HepG2 (cell line): ENCODE measurements at regions not wholly inside any gene's neighbourhood (a gene's known extent, or its start where the extent isn't known, plus 50 kb on each side); places are given as distances from the start of the nearest gene placed in this dataset.

Experiments
- ERF ChIP-seq: IDR thresholded peaks from 2 replicates; pipeline ENCODE4 v1.6.1; 2018; ENCODE audit warnings: missing biosample characterization, missing genetic modification reagents
- FOXC1 ChIP-seq: sonication (generic); formaldehyde crosslinking; IDR thresholded peaks from 2 replicates; pipeline ENCODE4 v1.8.0; 2022; ENCODE audit warnings: mild to moderate bottlenecking, missing genetic modification reagents, borderline replicate concordance
- FOXO1 ChIP-seq: sonication (generic); formaldehyde crosslinking; IDR thresholded peaks from 2 replicates; pipeline ENCODE4 v1.4.0; 2020; ENCODE audit warnings: missing genetic modification reagents
- HNF4G ChIP-seq, 2 experiments: sonication (generic) in 1 of 2; formaldehyde crosslinking in 1 of 2; IDR thresholded peaks; 2 replicates each; pipeline versions ENCODE4 v1.4.0 to v1.6.1; 2011 to 2020; ENCODE audit warnings: borderline replicate concordance in 2 of 2, low read depth in 2 of 2, mild to moderate bottlenecking in 2 of 2, low read length in 1 of 2, missing genetic modification reagents in 1 of 2, moderate library complexity in 1 of 2
- HOXD1 ChIP-seq: sonication (generic); formaldehyde crosslinking; IDR thresholded peaks from 2 replicates; pipeline ENCODE4 v1.5.0; 2020; ENCODE audit warnings: missing genetic modification reagents
- KAT2B ChIP-seq: fragments of 150-350 bp; IDR thresholded peaks from 2 replicates; pipeline ENCODE4 v1.6.1; 2014; ENCODE audit warnings: low read depth, low read length, borderline replicate concordance
- MATR3 ChIP-seq: sonication (generic); formaldehyde crosslinking; IDR thresholded peaks from 2 replicates; pipeline ENCODE4 v1.4.0; 2020; ENCODE audit warnings: missing genetic modification reagents
- MEIS1 ChIP-seq: sonication (generic); formaldehyde crosslinking; IDR thresholded peaks from 2 replicates; pipeline ENCODE4 v1.9.0; 2021; ENCODE audit warnings: mild to moderate bottlenecking, missing genetic modification reagents, moderate library complexity, borderline replicate concordance
- NFKBIZ ChIP-seq: IDR thresholded peaks from 2 replicates; pipeline ENCODE4 v1.6.1; 2018; ENCODE audit warnings: missing genetic modification reagents, missing compliant biosample characterization
- NR2F1 ChIP-seq, 2 experiments: fragments of 450-650 bp in 1 of 2; formaldehyde crosslinking in 1 of 2; IDR thresholded peaks; 2 replicates each; pipeline versions ENCODE4 v1.5.0 to v1.6.1; 2016 to 2020; ENCODE audit warnings: mild to moderate bottlenecking in 1 of 2, missing compliant biosample characterization in 1 of 2, missing genetic modification reagents in 1 of 2, moderate library complexity in 1 of 2
- NR2F2 ChIP-seq: IDR thresholded peaks from 2 replicates; pipeline ENCODE4 v1.6.1; 2012; ENCODE audit warnings: low read depth, inconsistent platforms, borderline replicate concordance
- NR2F6 ChIP-seq, 2 experiments: IDR thresholded peaks; 2 replicates each; pipeline ENCODE4 v1.6.1; 2016; ENCODE audit warnings: antibody characterized with exemption in 1 of 2, mild to moderate bottlenecking in 1 of 2
- PCBP2 ChIP-seq: fragments of 200-400 bp; formaldehyde crosslinking; optimal IDR thresholded peaks from 2 replicates; pipeline ENCODE3; 2018; ENCODE audit warnings: low read length, low read depth; ENCODE audit not compliant: poor library complexity, severe bottlenecking
- PITX1 ChIP-seq: sonication (generic); formaldehyde crosslinking; IDR thresholded peaks from 2 replicates; pipeline ENCODE4 v1.5.1; 2020; ENCODE audit warnings: mild to moderate bottlenecking, missing genetic modification reagents
- SALL1 ChIP-seq: sonication (generic); formaldehyde crosslinking; IDR thresholded peaks from 2 replicates; pipeline ENCODE4 v1.8.0; 2022; ENCODE audit warnings: mild to moderate bottlenecking, missing genetic modification reagents
- SNAI1 ChIP-seq: sonication (generic); formaldehyde crosslinking; IDR thresholded peaks from 2 replicates; pipeline ENCODE4 v1.5.0; 2020; ENCODE audit warnings: mild to moderate bottlenecking, missing genetic modification reagents, borderline replicate concordance
- SOX6 ChIP-seq, 2 experiments: fragments of 450-650 bp in 1 of 2; sonication (generic) in 1 of 2; formaldehyde crosslinking in 1 of 2; IDR thresholded peaks; 2 replicates each; pipeline versions ENCODE4 v1.4.0 to v1.6.1; 2017 to 2020; ENCODE audit warnings: antibody characterized with exemption in 1 of 2, mild to moderate bottlenecking in 1 of 2, missing genetic modification reagents in 1 of 2
- SP5 ChIP-seq: IDR thresholded peaks from 2 replicates; pipeline ENCODE4 v1.6.1; 2016; ENCODE audit warnings: low read depth, borderline replicate concordance
- TCF7 ChIP-seq: sonication (generic); IDR thresholded peaks from 2 replicates; pipeline ENCODE4 v1.6.1; 2016; ENCODE audit warnings: antibody characterized with exemption, low read depth
- TEAD3 ChIP-seq: optimal IDR thresholded peaks from 2 replicates; pipeline ENCODE3; 2016; ENCODE audit warnings: borderline replicate concordance
- XRCC5 ChIP-seq: fragments of 200-400 bp; formaldehyde crosslinking; optimal IDR thresholded peaks from 2 replicates; pipeline ENCODE3; 2017; ENCODE audit warnings: mild to moderate bottlenecking, low read length
- ZFAT ChIP-seq: sonication (generic); formaldehyde crosslinking; conservative IDR thresholded peaks from 2 replicates; pipeline ENCODE4 v1.8.1; 2023; ENCODE audit warnings: missing genetic modification reagents, inconsistent platforms
- ZNF251 ChIP-seq: sonication (generic); formaldehyde crosslinking; IDR thresholded peaks from 2 replicates; pipeline ENCODE4 v1.9.0; 2021; ENCODE audit warnings: mild to moderate bottlenecking, missing genetic modification reagents
- ZNF44 ChIP-seq: sonication (generic); formaldehyde crosslinking; IDR thresholded peaks from 2 replicates; pipeline ENCODE4 v1.5.1; 2020; ENCODE audit warnings: mild to moderate bottlenecking, missing genetic modification reagents
- ZNF496 ChIP-seq: sonication (generic); formaldehyde crosslinking; IDR thresholded peaks from 2 replicates; pipeline ENCODE4 v1.8.1; 2023; ENCODE audit warnings: mild to moderate bottlenecking, moderate library complexity, missing genetic modification reagents; ENCODE audit not compliant: insufficient replicate concordance
- ZNF766 ChIP-seq: sonication (generic); formaldehyde crosslinking; IDR thresholded peaks from 2 replicates; pipeline ENCODE4 v1.5.0; 2020; ENCODE audit warnings: missing genetic modification reagents, borderline replicate concordance
- TF ChIP-seq, protein P1 (sequence below): sonication (generic); formaldehyde crosslinking; IDR thresholded peaks from 2 replicates; pipeline ENCODE4 v1.9.0; 2022; ENCODE audit warnings: missing genetic modification reagents, mild to moderate bottlenecking, borderline replicate concordance
- TF ChIP-seq, protein P2 (sequence below): sonication (generic); formaldehyde crosslinking; IDR thresholded peaks from 2 replicates; pipeline ENCODE4 v1.5.1; 2020; ENCODE audit warnings: missing genetic modification reagents, mild to moderate bottlenecking, borderline replicate concordance
- TF ChIP-seq, protein P3 (sequence below): IDR thresholded peaks from 2 replicates; pipeline ENCODE4 v1.6.1; 2016; ENCODE audit warnings: mild to moderate bottlenecking

- TF ChIP-seq ZFAT (no peak), SALL1 (CRISPR knock-in tag) (0 out of 2 replicates have a peak, but pooled peaks have one; percentile 53), NR2F6 (IDR thresholded peaks at IDR 0.05) (peak; percentile 75), NR2F6 (CRISPR knock-in tag; IDR thresholded peaks at IDR 0.05) (peak; percentile 67), HNF4G (IDR thresholded peaks at IDR 0.05; ENCODE audit: borderline replicate concordance, low read depth, low read length) (peak; percentile 64), HNF4G (CRISPR knock-in tag; IDR thresholded peaks at IDR 0.05; ENCODE audit: borderline replicate concordance, low read depth) (0 out of 2 replicates have a peak, but pooled peaks have one; percentile 53), TEAD3 (CRISPR knock-in tag) (peak; percentile 43), KAT2B (no peak), FOXO1 (CRISPR knock-in tag) (peak; percentile 13; the same call in 1 of the 2 replicates), ZNF251 (CRISPR knock-in tag) (no peak), MEIS1 (CRISPR knock-in tag) (peak; percentile 94), SNAI1 (CRISPR knock-in tag) (no peak), ZNF496 (CRISPR knock-in tag) (no peak), SOX6 (IDR thresholded peaks at IDR 0.05) (no peak), SOX6 (CRISPR knock-in tag; IDR thresholded peaks at IDR 0.05) (peak; percentile 71; the same call in 1 of the 2 replicates), NR2F1 (CRISPR knock-in tag; IDR thresholded peaks at IDR 0.05) (0 out of 4 replicates have a peak, but pooled peaks of 1 of the 2 experiments have one; percentile 16), MATR3 (CRISPR knock-in tag) (no peak), ERF (no peak), PITX1 (CRISPR knock-in tag) (no peak), PCBP2 (no peak), FOXC1 (CRISPR knock-in tag) (no peak), SP5 (no peak), TCF7 (peak; percentile 59), HOXD1 (CRISPR knock-in tag) (peak; percentile 99), XRCC5 (peak; percentile 34), ZNF766 (CRISPR knock-in tag) (no peak), NFKBIZ (no peak), ZNF44 (CRISPR knock-in tag) (no peak), NR2F2 (peak; percentile 60; the same call in 1 of the 2 replicates)
- TF ChIP-seq, protein P1, sequence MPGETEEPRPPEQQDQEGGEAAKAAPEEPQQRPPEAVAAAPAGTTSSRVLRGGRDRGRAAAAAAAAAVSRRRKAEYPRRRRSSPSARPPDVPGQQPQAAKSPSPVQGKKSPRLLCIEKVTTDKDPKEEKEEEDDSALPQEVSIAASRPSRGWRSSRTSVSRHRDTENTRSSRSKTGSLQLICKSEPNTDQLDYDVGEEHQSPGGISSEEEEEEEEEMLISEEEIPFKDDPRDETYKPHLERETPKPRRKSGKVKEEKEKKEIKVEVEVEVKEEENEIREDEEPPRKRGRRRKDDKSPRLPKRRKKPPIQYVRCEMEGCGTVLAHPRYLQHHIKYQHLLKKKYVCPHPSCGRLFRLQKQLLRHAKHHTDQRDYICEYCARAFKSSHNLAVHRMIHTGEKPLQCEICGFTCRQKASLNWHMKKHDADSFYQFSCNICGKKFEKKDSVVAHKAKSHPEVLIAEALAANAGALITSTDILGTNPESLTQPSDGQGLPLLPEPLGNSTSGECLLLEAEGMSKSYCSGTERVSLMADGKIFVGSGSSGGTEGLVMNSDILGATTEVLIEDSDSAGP (CRISPR knock-in tag): no peak
- TF ChIP-seq, protein P2, sequence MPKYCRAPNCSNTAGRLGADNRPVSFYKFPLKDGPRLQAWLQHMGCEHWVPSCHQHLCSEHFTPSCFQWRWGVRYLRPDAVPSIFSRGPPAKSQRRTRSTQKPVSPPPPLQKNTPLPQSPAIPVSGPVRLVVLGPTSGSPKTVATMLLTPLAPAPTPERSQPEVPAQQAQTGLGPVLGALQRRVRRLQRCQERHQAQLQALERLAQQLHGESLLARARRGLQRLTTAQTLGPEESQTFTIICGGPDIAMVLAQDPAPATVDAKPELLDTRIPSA (CRISPR knock-in tag): no peak
- TF ChIP-seq, protein P3, sequence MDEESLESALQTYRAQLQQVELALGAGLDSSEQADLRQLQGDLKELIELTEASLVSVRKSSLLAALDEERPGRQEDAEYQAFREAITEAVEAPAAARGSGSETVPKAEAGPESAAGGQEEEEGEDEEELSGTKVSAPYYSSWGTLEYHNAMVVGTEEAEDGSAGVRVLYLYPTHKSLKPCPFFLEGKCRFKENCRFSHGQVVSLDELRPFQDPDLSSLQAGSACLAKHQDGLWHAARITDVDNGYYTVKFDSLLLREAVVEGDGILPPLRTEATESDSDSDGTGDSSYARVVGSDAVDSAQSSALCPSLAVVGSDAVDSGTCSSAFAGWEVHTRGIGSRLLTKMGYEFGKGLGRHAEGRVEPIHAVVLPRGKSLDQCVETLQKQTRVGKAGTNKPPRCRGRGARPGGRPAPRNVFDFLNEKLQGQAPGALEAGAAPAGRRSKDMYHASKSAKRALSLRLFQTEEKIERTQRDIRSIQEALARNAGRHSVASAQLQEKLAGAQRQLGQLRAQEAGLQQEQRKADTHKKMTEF: no peak
These were observed 342.3 kb upstream of the ADARB2 start (continued) for GRCh38 chr10:2079603-2080078.
